GM21576 (cell line): ENCODE measurements at regions not wholly inside any gene's neighbourhood (a gene's known extent, or its start where the extent isn't known, plus 50 kb on each side); places are given as distances from the start of the nearest gene placed in this dataset.

ENCODE experiments used
- ATAC-seq: cut with Tn5 transposase; IDR thresholded peaks from one replicate; pipeline ENCODE4 v1.9.1; 2021; ENCODE audit warnings: mild to moderate bottlenecking, moderate library complexity; ENCODE audit not compliant: unreplicated experiment

- no peak for ATAC-seq
Observed at GRCh38 chr5:96284727-96285389, 148.2 kb downstream of the PCSK1 start.

GRCh38 chr5:96283589-96283988 lies 149.5 kb downstream of the PCSK1 start:
- no peak for ATAC-seq

GRCh38 chr5:96282020-96282419 lies 151.0 kb downstream of the PCSK1 start:
- ATAC-seq, result no peak

- ATAC-seq, result no peak
Observed at GRCh38 chr5:96280946-96281393, 152.1 kb downstream of the PCSK1 start.

- ATAC-seq, result peak; percentile 63
Observed at GRCh38 chr5:96279801-96280542, 153.1 kb downstream of the PCSK1 start.

- ATAC-seq, result no peak
Observed at GRCh38 chr5:96278981-96279380, 154.1 kb downstream of the PCSK1 start.

GRCh38 chr5:96275051-96275450 lies 158.0 kb downstream of the PCSK1 start:
- no peak for ATAC-seq

- ATAC-seq, result no peak
Observed at GRCh38 chr5:96265487-96265886, 167.6 kb downstream of the PCSK1 start.

- no peak for ATAC-seq
Observed at GRCh38 chr5:96264047-96264446, 169.0 kb downstream of the PCSK1 start.

- no peak for ATAC-seq
Observed at GRCh38 chr5:96262105-96262504, 170.9 kb downstream of the PCSK1 start.

GRCh38 chr5:96260009-96260408 lies 173.0 kb downstream of the PCSK1 start:
- ATAC-seq, result no peak

GRCh38 chr5:96259151-96259772 lies 173.8 kb downstream of the PCSK1 start:
- ATAC-seq, result peak; percentile 58

- no peak for ATAC-seq
Observed at GRCh38 chr5:96258692-96259091, 174.4 kb downstream of the PCSK1 start.

GRCh38 chr5:96257904-96258303 lies 175.1 kb downstream of the PCSK1 start:
- ATAC-seq, result no peak

- no peak for ATAC-seq
Observed at GRCh38 chr5:96256795-96257470, 176.1 kb downstream of the PCSK1 start.

GRCh38 chr5:96254980-96255691 lies 177.9 kb downstream of the PCSK1 start:
- no peak for ATAC-seq

- ATAC-seq, result no peak
Observed at GRCh38 chr5:96253140-96253539, 179.9 kb downstream of the PCSK1 start.

- ATAC-seq, result no peak
Observed at GRCh38 chr5:96252596-96252995, 180.5 kb downstream of the PCSK1 start.

GRCh38 chr5:96250782-96251181 lies 182.3 kb downstream of the PCSK1 start:
- ATAC-seq, result no peak

- no peak for ATAC-seq
Observed at GRCh38 chr5:96248131-96248530, 184.9 kb downstream of the PCSK1 start.

- no peak for ATAC-seq
Observed at GRCh38 chr5:96247708-96248107, 185.3 kb downstream of the PCSK1 start.
